ENCODE measurements at regions not wholly inside any gene's neighbourhood (a gene's known extent, or its start where the extent isn't known, plus 50 kb on each side); places are given as distances from the start of the nearest gene placed in this dataset.

GRCh38 chr13:75137911-75138571, 343.9 kb downstream of the TBC1D4 start:
- no peak for DNase-seq (ENCODE audit: extremely low read depth in 1 of 11, low read depth in 9 of 11, low spot score in 4 of 11)

GRCh38 chr13:75136151-75136550, 345.8 kb downstream of the TBC1D4 start:
- DNase-seq (ENCODE audit: extremely low read depth in 1 of 11, low read depth in 9 of 11, low spot score in 4 of 11): no peak

- no peak for DNase-seq (ENCODE audit: extremely low read depth in 1 of 11, low read depth in 9 of 11, low spot score in 4 of 11)
Observed at GRCh38 chr13:75135325-75135825, 346.6 kb downstream of the TBC1D4 start.

- DNase-seq (ENCODE audit: extremely low read depth in 1 of 11, low read depth in 9 of 11, low spot score in 4 of 11): no peak
Observed at GRCh38 chr13:75132701-75133695, 349.0 kb downstream of the TBC1D4 start.

- DNase-seq (ENCODE audit: extremely low read depth in 1 of 11, low read depth in 9 of 11, low spot score in 4 of 11): no peak
Observed at GRCh38 chr13:75129331-75129730, 352.6 kb downstream of the TBC1D4 start.

- no peak for DNase-seq (ENCODE audit: extremely low read depth in 1 of 11, low read depth in 9 of 11, low spot score in 4 of 11)
Observed at GRCh38 chr13:75124415-75124814, 357.6 kb downstream of the TBC1D4 start.

- no peak for DNase-seq (ENCODE audit: extremely low read depth in 1 of 11, low read depth in 9 of 11, low spot score in 4 of 11)
Observed at GRCh38 chr13:75123428-75123827, 358.5 kb downstream of the TBC1D4 start.

GRCh38 chr13:75120085-75120484, 361.9 kb downstream of the TBC1D4 start:
- no peak for DNase-seq (ENCODE audit: extremely low read depth in 1 of 11, low read depth in 9 of 11, low spot score in 4 of 11)

GRCh38 chr13:75115171-75115570, 366.8 kb downstream of the TBC1D4 start:
- peak in 3 of 11 donors; percentile 4 to 18 (median 8) for DNase-seq (ENCODE audit: extremely low read depth in 1 of 11, low read depth in 9 of 11, low spot score in 4 of 11)

GRCh38 chr13:75103976-75104375, 378.0 kb downstream of the TBC1D4 start:
- DNase-seq (ENCODE audit: extremely low read depth in 1 of 11, low read depth in 9 of 11, low spot score in 4 of 11): no peak

- DNase-seq (ENCODE audit: extremely low read depth in 1 of 11, low read depth in 9 of 11, low spot score in 4 of 11): no peak
Observed at GRCh38 chr13:75102001-75102716, 379.8 kb downstream of the TBC1D4 start.

- no peak for DNase-seq (ENCODE audit: extremely low read depth in 1 of 11, low read depth in 9 of 11, low spot score in 4 of 11)
Observed at GRCh38 chr13:75101348-75101747, 380.6 kb downstream of the TBC1D4 start.

- DNase-seq (ENCODE audit: extremely low read depth in 1 of 11, low read depth in 9 of 11, low spot score in 4 of 11): no peak
Observed at GRCh38 chr13:75092143-75092542, 389.8 kb downstream of the TBC1D4 start.

GRCh38 chr13:75091718-75092117, 390.3 kb downstream of the TBC1D4 start:
- DNase-seq (ENCODE audit: extremely low read depth in 1 of 11, low read depth in 9 of 11, low spot score in 4 of 11): no peak

- no peak for DNase-seq (ENCODE audit: extremely low read depth in 1 of 11, low read depth in 9 of 11, low spot score in 4 of 11)
Observed at GRCh38 chr13:75090872-75091615, 390.9 kb downstream of the TBC1D4 start.

GRCh38 chr13:75088915-75089314, 393.1 kb downstream of the TBC1D4 start:
- DNase-seq (ENCODE audit: extremely low read depth in 1 of 11, low read depth in 9 of 11, low spot score in 4 of 11): no peak

- DNase-seq (ENCODE audit: extremely low read depth in 1 of 11, low read depth in 9 of 11, low spot score in 4 of 11): no peak
Observed at GRCh38 chr13:75079226-75079625, 402.7 kb downstream of the TBC1D4 start.

GRCh38 chr13:75076476-75076875, 405.5 kb downstream of the TBC1D4 start:
- no peak for DNase-seq (ENCODE audit: extremely low read depth in 1 of 11, low read depth in 9 of 11, low spot score in 4 of 11)

- DNase-seq (ENCODE audit: extremely low read depth in 1 of 11, low read depth in 9 of 11, low spot score in 4 of 11): no peak
Observed at GRCh38 chr13:75073786-75074185, 408.2 kb downstream of the TBC1D4 start.
